HG03097 (cell line): ENCODE measurements at regions not wholly inside any gene's neighbourhood (a gene's known extent, or its start where the extent isn't known, plus 50 kb on each side); places are given as distances from the start of the nearest gene placed in this dataset.
A peak's percentile ranks its signal among the peaks of the same experiment; 100 is the strongest.

Source experiments
- ATAC-seq: cut with Tn5 transposase; IDR thresholded peaks from one replicate; pipeline ENCODE4 v1.9.1; 2021; ENCODE audit not compliant: unreplicated experiment, low FRiP score

DNA sequence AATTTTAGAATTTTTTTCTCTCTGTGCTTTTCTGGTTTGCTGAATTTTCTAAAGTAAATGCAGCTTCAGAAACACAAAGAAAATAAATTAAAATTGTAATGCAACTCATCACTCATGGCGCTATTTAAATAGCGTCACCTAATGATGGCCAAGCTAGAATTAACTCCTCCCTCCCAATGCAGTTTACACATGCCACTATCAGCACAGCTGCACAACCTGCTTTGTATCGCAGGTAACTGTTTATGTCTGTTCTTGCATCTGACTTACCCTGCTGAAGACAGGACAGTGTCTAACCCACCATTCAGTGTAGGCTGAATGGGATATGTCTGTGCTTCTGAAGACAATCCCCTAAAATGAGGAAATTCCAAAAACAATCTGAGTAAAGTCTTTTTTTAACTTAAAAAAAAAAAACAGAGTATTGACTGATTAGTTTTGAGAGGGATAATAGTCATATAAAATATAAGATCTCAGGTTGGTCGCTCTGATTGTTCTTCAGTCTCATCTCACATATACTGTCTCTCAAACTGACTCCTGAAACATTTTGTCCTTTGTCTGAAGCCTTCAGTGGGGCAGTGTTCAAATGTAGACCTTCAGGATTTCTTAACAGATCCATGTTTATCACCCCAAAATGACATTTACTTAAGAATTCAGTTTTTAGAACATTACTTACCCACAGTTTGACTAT lies 271.4 kb downstream of the ZEB2 start:
- no peak for ATAC-seq

GRCh38 chr2:144244938-144245337 lies 275.0 kb downstream of the ZEB2 start:
- no peak for ATAC-seq

- ATAC-seq: no peak
Observed at GRCh38 chr2:144242311-144242710, 277.6 kb downstream of the ZEB2 start.

GRCh38 chr2:144241801-144242200 lies 278.1 kb downstream of the ZEB2 start:
- no peak for ATAC-seq

DNA sequence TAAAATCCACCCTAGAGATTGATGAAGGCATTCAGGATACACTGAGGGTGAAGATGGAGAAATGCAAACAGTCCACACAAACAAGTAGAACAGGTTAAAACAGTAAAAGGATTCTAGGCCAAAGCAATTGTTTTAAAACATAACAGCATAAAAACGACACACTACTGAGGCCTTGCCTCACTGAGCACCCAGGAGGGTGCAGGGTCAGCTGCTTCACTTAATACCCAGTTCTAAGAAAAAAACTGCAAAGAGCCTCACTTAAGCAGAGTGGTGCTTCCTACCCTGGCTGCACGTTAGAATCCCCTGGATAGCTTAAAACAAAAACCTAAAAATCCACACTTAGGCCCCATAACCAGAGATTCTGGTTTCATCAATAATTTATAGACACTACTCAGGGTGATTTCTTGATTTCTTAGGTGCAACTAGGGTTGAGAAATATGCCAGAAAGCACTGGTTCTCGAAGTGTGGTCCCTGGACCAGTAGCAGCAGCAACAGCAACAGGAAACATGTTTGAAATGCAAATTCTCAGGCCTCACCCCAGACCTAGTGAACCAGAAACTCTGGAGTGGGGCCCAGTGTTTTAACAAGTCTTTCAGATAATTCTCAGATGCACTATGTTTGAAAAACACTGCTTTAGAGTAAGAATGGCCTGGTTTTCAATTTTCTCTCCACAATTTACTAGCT lies 279.1 kb downstream of the ZEB2 start:
- peak; percentile 81 for ATAC-seq

DNA sequence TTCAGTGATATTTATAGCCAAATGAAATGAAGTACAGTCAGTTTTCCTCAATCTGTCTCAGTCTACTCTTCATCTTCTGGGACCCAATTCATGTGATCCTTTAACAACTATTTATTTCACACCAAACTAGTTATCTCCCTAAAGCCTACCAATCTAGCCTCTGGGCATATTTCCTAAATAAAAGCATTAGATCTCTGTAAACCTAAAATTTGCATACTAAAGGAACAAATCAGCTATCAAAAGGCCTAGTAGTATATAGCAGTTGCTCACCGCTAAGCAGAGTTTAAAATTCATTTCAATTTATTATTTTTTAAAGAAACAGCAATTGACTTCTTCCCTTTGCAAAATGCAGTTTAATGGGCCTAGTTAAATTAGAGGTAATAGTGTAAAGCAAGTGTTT lies 280.2 kb downstream of the ZEB2 start:
- ATAC-seq: no peak

DNA sequence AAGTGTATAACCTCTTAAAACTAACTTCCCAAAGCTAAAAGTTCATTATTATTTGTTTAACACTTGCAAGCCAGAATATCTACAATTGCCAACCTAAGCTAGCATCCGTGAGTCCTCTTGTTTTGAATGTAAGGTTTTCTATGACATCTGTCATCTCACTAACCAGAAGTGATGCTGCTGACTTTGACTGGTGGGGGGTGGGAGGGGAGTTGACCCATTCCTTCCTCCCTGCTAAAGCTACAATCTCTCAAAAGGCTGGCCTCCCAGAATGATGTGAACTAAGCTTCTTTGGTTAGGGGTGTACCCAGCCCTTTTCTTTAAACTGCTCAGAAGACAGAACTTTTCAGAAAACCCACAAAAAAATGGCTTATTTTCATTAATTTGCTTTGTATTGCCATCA lies 280.6 kb downstream of the ZEB2 start:
- no peak for ATAC-seq

GRCh38 chr2:144237830-144238627 lies 281.9 kb downstream of the ZEB2 start:
- no peak for ATAC-seq

DNA sequence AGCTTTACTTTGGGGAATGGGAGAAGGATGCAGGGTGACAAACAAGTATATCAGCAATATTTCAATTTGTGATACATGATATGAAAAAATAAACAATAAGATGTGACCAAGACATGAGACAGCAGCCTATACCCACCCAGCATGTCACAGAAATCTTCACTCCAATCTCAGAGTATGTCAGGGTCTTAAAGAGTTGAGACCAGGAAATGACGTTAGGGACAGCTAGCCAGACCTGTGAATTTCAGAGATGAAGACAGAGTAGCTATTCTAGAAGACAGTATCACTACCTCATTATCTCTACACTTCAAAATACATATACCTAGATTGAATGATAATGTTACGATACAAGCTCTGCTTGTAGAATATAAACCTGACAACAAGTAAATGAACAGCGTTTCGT lies 282.8 kb downstream of the ZEB2 start:
- no peak for ATAC-seq

GRCh38 chr2:144235050-144235449 lies 284.9 kb downstream of the ZEB2 start:
- no peak for ATAC-seq

DNA sequence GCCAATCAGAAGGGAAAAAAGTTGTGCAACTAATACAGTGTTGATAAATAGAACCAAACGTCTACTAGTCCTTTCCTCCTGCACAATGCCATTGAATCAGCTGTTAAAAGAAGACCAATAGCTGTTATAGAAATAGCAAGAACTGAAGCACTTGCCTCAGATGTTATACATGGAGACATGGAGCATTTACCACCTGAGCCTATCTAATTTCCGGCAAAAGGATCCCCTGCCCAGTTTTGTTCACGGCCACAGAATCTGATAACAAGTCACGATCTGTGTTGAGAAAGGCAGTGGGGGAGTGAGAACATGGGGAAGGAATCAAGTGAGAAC lies 285.4 kb downstream of the ZEB2 start:
- ATAC-seq: no peak

DNA sequence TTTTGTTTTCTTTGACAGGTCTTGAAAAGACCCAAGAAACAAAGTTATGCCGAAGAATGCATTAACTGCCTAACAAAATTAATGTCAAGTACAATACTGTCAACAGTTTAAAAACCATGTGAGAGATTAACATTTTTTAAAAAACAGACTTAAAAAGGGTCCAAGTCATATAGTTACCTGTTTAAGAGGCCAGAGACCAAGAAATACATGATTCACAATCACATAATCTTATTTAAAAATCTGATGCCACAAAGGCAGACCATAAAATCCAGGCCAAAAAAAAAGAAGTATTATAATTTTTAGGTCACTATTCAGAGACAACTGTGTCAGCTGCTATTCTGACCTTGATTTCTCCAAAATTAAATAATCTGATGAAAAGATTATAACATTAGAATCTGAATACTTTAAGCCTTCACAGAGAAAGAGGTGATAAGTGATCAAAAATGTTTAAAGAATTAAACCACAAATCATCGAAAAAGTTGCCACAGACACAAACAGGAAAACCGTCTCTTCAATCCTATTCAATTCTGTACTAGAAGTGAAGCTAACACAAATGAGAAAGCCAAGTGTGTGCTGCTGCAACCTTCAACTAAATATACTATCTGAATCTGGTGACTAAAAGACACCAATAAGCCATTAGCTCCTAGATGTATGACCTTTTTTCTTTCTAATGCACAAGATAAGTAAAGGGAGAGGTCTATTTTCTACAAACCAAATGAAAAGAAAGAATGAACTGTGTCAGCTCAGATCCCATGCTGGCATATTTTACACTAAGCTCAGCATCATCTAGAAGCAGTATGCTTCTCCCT lies 286.0 kb downstream of the ZEB2 start:
- ATAC-seq: no peak

GRCh38 chr2:144233317-144233716 lies 286.6 kb downstream of the ZEB2 start:
- no peak for ATAC-seq

DNA sequence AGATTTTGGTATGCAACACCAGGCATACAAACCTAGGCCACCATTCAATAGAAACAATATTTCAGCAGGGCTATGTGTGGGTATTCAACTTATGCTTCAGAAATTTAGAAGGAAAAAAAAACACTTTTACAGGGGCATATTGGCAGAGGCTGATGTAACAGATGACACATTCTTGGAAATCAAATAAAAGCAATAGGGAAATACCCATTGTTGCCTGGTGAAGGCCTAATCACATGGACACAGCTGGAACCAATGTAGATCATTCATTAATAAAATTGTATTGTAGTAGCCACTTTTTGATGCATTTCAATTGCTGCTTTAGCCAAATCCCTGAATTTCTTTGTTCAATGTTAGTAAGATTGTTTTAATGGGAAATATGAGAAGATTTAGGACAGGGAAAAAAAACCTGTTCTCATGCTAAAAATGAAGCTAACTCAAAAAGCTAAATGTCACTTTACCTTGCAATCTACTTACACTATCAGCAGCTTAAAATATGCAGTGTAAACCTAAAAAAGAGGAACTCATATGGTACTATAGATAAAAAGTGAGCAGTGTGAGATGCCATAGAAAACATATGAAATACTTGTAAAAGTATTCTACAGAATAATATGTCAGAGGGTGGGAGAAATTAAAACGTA lies 289.4 kb downstream of the ZEB2 start:
- ATAC-seq: no peak

DNA sequence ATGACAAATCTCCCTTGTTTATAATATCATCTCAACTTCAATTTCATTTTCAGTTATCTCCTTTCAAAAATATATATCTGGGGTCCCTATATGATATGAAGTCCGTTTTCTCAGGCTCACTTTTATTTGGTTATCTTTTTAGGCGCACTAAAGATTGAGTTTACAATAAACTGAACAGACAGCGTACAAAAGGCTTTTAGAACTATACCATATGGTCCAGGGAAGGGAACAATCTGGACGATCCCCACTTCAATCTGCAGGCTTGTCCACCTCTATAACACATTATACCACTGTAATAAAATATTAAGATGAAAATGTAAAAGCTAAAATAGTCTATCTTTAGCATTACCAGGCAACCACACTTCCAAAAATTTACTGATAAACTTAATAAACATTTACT lies 289.9 kb downstream of the ZEB2 start:
- no peak for ATAC-seq

DNA sequence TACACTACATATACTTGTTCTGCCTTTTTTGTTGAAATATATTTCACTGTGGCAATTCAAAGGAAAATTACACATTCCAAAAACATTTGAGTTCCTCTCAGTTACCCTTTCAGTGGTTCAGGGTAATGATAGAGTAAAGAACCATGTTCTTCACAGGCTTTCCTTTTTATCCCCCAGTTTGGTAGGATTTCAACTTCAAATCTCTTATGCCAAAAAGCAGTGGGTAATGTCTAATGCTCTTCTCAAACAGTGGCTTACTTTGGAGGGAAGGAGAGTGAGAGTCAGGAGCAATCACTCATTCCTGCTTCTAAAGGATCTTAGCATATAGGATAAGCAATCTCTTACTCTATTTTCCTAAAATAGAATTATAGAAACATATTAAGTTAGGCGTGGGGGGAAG lies 290.6 kb downstream of the ZEB2 start:
- no peak for ATAC-seq

DNA sequence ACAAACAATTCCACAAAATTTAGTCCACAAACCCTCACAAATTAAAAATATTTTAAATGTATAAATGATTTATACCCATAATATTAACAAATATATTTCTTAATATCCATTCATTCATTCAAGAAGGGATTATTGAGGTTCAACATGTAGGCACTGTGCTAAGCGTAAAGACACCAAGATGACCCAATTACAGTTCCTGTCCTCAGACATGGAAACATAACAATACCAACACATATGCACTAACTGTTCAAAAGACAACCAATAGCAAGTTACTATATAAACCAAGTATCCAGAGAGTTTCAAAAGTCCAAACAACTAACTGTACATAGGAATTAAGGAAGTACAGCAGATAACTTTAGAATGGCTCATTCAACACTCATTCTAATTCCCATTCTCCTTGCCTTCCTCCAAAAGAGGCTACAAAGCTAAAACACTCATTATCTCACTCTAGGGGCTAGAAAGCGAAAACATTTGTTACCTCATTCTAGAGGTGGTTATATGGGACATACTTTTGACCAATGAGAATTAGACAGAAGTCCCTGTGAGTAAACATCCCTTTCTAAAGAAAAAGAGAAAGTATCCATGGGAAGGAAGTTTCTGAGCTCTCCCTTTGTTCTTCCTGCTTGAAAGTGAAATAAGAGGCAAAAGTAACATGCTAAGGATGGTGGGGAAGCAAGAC lies 292.4 kb downstream of the ZEB2 start:
- ATAC-seq: no peak

- ATAC-seq: no peak
Observed at GRCh38 chr2:144225076-144225475, 294.8 kb downstream of the ZEB2 start.

DNA sequence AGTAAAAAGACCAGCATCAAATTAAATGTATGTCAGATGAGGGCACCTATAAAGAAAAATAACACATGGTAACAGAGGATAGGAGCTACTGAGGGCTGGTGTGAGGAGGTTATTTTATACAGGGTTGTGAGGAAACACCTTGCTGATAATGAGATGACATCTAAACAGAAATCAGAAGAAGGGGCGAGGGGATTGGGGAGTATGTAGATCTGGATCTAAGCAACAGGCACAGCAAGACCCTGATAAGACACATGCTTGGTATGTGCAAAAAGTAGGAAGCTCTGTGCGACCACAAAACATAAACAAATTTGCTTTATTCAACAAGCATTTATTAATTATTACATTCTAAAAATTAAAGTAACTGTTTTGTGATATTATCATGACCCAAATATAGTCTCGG lies 295.4 kb downstream of the ZEB2 start:
- no peak for ATAC-seq

DNA sequence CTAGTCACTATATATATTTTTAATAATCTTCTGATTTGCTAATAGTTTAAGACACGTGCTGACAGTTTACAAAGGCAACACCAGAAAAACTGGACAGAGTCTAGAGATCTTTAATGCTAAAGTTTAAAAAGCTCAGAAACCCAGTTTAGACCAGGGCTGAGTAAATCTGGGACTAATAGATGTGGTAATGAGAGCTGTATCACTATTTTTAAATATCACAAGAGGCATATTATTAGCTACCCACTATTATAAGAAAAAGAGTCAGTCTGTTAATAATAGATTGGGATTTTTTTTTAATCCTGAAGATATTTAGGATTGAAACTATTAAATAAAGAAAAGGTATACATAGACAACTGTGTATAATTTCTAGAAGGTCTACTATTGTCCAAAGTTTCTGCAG lies 299.9 kb downstream of the ZEB2 start:
- ATAC-seq: no peak
